Hepatocyte (in vitro differentiated cells): ENCODE measurements at regions not wholly inside any gene's neighbourhood (a gene's known extent, or its start where the extent isn't known, plus 50 kb on each side); places are given as distances from the start of the nearest gene placed in this dataset.

Source experiments
- EZH2 ChIP-seq: fragments of 200-600 bp; sonication (generic); IDR thresholded peaks from 2 replicates; pipeline ENCODE4 v1.6.1; 2016; ENCODE audit warnings: antibody characterized with exemption, mild to moderate bottlenecking, borderline replicate concordance
- TF ChIP-seq, protein P1 (sequence below): fragments of 200-600 bp; sonication (generic); IDR thresholded peaks from 2 replicates; pipeline ENCODE4 v1.5.1; 2016; ENCODE audit warnings: antibody characterized with exemption, mild to moderate bottlenecking; ENCODE audit not compliant: poor library complexity

GRCh38 chr2:33673937-33674336 is 74.8 kb upstream of the FAM98A start:
- TF ChIP-seq, protein P1, sequence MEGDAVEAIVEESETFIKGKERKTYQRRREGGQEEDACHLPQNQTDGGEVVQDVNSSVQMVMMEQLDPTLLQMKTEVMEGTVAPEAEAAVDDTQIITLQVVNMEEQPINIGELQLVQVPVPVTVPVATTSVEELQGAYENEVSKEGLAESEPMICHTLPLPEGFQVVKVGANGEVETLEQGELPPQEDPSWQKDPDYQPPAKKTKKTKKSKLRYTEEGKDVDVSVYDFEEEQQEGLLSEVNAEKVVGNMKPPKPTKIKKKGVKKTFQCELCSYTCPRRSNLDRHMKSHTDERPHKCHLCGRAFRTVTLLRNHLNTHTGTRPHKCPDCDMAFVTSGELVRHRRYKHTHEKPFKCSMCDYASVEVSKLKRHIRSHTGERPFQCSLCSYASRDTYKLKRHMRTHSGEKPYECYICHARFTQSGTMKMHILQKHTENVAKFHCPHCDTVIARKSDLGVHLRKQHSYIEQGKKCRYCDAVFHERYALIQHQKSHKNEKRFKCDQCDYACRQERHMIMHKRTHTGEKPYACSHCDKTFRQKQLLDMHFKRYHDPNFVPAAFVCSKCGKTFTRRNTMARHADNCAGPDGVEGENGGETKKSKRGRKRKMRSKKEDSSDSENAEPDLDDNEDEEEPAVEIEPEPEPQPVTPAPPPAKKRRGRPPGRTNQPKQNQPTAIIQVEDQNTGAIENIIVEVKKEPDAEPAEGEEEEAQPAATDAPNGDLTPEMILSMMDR: peak; percentile 66
- TF ChIP-seq EZH2: no peak
